ENCODE measurements at regions not wholly inside any gene's neighbourhood (a gene's known extent, or its start where the extent isn't known, plus 50 kb on each side); places are given as distances from the start of the nearest gene placed in this dataset.
A peak's percentile ranks its signal among the peaks of the same experiment; 100 is the strongest.

- H3K36me3 Mint-ChIP-seq, result 0 out of 2 replicates have a peak, but pooled peaks cover 5% of the 10 kb centered on the region
- CTCF ChIA-PET, result no interaction called here
- H3K27me3 Mint-ChIP-seq (ENCODE audit: low read depth), result no peaks in the 10 kb centered on the region
Observed at GRCh38 chr4:176014583-176015108, 51.0 kb upstream of the WDR17 start.

More at GRCh38 chr4:176014583-176015108, 51.0 kb upstream of the WDR17 start:
- H3K9me3 Mint-ChIP-seq, result peaks cover 18% of the 10 kb centered on the region
- TF ChIP-seq ZNF121 (CRISPR knock-in tag; IDR thresholded peaks at IDR 0.05) (no peak), ZNF317 (CRISPR knock-in tag; IDR thresholded peaks at IDR 0.05; ENCODE audit: borderline replicate concordance, low read depth) (no peak), ARID4B (CRISPR knock-in tag; IDR thresholded peaks at IDR 0.05; ENCODE audit: borderline replicate concordance) (no peak), ERG (CRISPR knock-in tag; IDR thresholded peaks at IDR 0.05) (no peak), STAT6 (CRISPR knock-in tag; conservative IDR thresholded peaks at IDR 0.05; ENCODE audit: low read depth) (no peak), HMGXB4 (CRISPR knock-in tag; IDR thresholded peaks at IDR 0.05) (no peak), ATF2 (CRISPR knock-in tag; IDR thresholded peaks at IDR 0.05; ENCODE audit: borderline replicate concordance, low read depth) (no peak), ATF3 (CRISPR knock-in tag; conservative IDR thresholded peaks at IDR 0.05) (no peak), MLX (CRISPR knock-in tag; IDR thresholded peaks at IDR 0.05) (no peak), ZNF532 (CRISPR knock-in tag; IDR thresholded peaks at IDR 0.05; ENCODE audit: borderline replicate concordance) (no peak), SP1 (CRISPR knock-in tag; conservative IDR thresholded peaks at IDR 0.05) (no peak)
- POLR2A ChIA-PET, result no interaction called here
- ATAC-seq, result no peak
- H3K27ac Mint-ChIP-seq, result 0 out of 2 replicates have a peak overlapping the region, but pooled peaks have one; percentile 47
- no peak for DNase-seq (ENCODE audit: low spot score)
- no peak overlapping the region for H3K4me3 Mint-ChIP-seq
- peaks cover 3% of the 10 kb centered on the region; the same call in 1 of the 2 replicates for H3K4me1 Mint-ChIP-seq

Measured in WTC11 (cell line).